ENCODE measurements at regions not wholly inside any gene's neighbourhood (a gene's known extent, or its start where the extent isn't known, plus 50 kb on each side); places are given as distances from the start of the nearest gene placed in this dataset.

DNA sequence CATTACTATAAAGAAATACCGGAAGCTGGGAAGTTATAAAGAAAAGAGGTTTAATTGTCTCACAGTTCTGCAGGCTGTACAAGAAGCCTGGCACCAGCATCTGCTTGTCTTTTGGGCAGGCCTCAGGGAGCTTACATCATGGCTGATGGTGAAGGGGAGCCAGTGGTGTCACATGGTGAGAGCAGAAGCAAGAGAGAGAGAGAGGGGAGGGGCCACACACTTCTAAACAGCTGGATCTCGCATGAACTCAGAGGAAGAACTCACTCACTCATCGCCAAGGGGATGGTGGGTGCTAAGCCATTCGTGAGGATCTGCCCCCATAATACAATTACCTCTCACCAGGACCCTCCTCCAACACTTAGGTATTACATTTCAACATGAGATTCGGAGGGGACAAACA lies 51.8 kb upstream of the ANKRD34C start:
- DNase-seq (ENCODE audit: low read depth in 4 of 4, low spot score in 1 of 4): no peak

GRCh38 chr15:79222808-79223207 lies 59.7 kb upstream of the ANKRD34C start:
- DNase-seq (ENCODE audit: low read depth in 4 of 4, low spot score in 1 of 4): no peak

DNA sequence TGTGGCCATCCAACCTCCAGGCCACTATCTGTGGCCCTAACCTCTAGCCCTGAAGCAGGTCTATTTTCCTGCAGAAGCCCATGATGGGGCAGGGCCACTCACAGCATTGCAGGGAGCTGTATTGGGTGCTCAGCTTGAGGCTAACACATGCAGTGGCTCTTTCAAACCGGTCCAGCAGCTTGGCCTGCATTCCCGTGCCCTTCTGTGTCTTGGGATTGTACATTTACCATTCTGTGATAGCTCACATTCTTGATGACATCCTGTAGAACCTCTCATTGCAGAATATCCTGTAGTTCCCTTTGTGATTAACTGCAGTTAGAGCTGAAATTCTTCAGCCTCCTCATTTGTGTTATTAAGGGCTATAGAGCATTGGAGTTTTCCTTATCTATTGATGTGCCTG lies 60.8 kb upstream of the ANKRD34C start:
- no peak for DNase-seq (ENCODE audit: low read depth in 4 of 4, low spot score in 1 of 4)

- DNase-seq (ENCODE audit: low read depth in 4 of 4, low spot score in 1 of 4): no peak
Measured at GRCh38 chr15:79219393-79220056, 63.0 kb upstream of the ANKRD34C start.

- DNase-seq (ENCODE audit: low read depth in 4 of 4, low spot score in 1 of 4): no peak
Measured at GRCh38 chr15:79218588-79219200, 63.8 kb upstream of the ANKRD34C start.

GRCh38 chr15:79213650-79214049 lies 68.9 kb upstream of the ANKRD34C start:
- no peak for DNase-seq (ENCODE audit: low read depth in 4 of 4, low spot score in 1 of 4)

DNA sequence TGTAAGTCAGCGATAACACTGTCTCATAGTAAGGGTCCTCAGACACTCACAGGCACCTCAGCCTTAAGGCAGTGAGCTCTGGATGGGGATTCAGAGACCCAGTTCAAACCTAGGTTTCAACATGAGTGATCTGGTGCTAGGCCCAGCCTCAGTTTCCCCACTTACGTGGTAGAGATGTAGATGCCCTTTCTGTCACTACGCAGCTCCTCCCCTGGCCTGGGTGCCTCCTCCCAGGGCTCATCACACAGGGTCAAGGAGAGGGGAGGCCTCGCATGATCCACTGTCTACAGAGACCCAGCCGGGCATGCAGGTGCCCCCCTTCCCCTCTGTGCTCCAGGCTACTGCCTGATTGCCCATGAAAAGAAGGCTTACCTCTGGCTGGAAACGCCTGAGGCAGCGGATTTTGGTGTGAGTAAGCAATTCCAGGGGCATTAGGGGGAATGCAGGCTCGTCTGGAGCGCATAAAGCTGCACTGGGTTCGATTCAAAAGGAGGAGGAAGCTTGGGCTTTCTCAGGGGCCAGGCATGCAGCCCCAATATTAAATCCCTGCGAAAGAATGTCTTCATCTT lies 69.8 kb upstream of the ANKRD34C start:
- no peak for DNase-seq (ENCODE audit: low read depth in 4 of 4, low spot score in 1 of 4)

DNA sequence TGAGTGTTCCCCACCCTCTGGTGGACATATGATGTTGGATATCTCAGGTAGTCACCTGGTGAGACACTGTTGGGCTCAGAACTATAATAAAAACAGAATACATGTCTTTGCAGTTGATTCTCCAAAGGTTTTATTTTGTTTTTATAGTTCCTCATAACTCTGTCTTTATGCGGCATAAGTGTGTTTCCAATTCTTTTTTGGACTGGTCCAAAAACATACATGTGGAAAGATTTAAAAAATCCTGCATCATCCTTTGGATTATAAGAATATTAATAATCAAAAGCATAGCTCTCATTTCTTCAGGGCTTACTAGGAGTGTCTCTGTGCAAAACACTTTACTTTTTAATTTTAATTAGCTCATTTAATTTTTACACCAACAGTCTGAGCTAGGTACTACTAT lies 71.0 kb upstream of the ANKRD34C start:
- no peak for DNase-seq (ENCODE audit: low read depth in 4 of 4, low spot score in 1 of 4)

- DNase-seq (ENCODE audit: low read depth in 4 of 4, low spot score in 1 of 4): no peak
Measured at GRCh38 chr15:79209690-79210089, 72.8 kb upstream of the ANKRD34C start.

- DNase-seq (ENCODE audit: low read depth in 4 of 4, low spot score in 1 of 4): no peak
Measured at GRCh38 chr15:79209116-79209515, 73.4 kb upstream of the ANKRD34C start.

GRCh38 chr15:79208179-79208578 lies 74.3 kb upstream of the ANKRD34C start:
- no peak for DNase-seq (ENCODE audit: low read depth in 4 of 4, low spot score in 1 of 4)

DNA sequence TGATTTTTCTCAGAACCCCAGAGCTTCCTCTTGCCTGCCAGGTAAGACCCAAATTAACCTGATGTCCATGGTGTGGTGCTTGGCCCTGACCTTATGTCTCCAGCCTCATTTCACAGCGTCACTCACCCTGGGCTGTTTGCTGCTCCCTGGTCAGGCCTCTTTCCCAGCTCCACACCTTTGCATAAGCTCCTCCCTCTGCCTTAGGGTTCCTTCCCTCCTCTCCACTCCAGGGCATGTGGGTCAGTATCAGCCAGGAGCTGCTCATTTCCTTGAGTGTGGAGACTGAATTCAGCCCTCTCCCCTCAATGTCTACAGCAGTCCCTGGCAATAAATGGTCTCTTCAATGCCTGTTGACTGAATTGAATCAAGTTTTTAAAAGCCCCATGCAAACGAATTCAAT lies 75.6 kb upstream of the ANKRD34C start:
- DNase-seq (ENCODE audit: low read depth in 4 of 4, low spot score in 1 of 4): no peak

GRCh38 chr15:79204886-79205675 lies 77.4 kb upstream of the ANKRD34C start:
- DNase-seq (ENCODE audit: low read depth in 4 of 4, low spot score in 1 of 4): no peak

DNA sequence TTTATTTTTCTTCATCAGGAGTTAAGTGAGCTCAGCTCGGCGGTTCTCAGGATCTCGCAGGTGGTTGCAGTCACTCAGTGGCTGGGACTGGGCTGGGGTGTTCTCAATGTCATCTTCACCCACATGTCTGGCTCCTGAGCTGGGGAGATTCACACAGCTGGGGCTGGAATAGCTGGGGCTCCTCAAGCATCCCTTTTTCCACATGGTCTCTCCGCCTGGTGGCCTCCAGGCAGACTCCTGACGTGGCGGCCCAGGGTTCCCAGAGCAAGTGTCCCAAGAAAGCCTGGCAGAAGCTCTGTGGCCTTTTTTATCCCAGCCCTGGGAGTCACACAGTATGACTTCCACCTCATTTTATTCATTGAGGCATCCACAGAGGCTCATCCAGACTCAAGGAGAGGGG lies 84.1 kb upstream of the ANKRD34C start:
- no peak for DNase-seq (ENCODE audit: low read depth in 4 of 4, low spot score in 1 of 4)

GRCh38 chr15:79197285-79197684 lies 85.2 kb upstream of the ANKRD34C start:
- DNase-seq (ENCODE audit: low read depth in 4 of 4, low spot score in 1 of 4): no peak

- DNase-seq (ENCODE audit: low read depth in 4 of 4, low spot score in 1 of 4): no peak
Measured at GRCh38 chr15:79195802-79196201, 86.7 kb upstream of the ANKRD34C start.

DNA sequence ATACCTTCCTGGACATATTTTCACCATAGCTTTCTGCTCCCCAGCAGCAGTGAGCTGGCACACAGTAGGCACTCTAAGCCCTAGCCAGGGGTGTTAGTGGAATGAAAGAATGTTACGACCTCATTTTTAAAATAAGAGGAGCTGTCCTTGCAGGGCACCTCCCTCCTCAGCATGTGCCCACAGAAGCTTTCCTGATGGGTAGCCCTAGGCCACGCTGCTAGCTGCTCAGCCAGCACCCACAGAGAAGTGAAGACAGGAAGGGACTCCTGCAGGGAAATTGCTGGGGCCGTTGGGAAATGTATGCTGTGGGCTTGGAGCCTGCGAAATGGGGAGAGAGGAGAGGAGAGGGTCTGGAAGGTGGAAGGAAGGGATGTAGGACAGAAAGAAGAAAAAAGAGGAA lies 87.3 kb upstream of the ANKRD34C start:
- no peak for DNase-seq (ENCODE audit: low read depth in 4 of 4, low spot score in 1 of 4)

DNA sequence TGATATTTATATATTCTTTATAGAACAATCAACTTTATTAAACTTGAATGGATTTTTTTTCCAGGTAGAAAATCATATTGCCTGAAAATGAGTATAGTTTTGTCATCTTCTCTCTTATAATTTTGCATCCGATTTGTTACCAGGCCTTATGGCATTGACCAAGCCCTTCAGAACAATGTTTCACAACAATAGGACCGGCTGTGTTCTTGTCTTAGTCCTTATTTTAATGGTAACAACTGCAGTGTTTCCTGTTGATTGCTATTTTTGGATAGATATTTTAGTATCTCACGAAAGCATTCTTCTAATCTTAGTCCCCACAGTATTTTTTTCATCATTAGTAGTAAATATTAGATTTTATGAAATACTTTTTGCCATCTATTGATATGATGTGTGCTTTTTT lies 88.1 kb upstream of the ANKRD34C start:
- no peak for DNase-seq (ENCODE audit: low read depth in 4 of 4, low spot score in 1 of 4)

DNA sequence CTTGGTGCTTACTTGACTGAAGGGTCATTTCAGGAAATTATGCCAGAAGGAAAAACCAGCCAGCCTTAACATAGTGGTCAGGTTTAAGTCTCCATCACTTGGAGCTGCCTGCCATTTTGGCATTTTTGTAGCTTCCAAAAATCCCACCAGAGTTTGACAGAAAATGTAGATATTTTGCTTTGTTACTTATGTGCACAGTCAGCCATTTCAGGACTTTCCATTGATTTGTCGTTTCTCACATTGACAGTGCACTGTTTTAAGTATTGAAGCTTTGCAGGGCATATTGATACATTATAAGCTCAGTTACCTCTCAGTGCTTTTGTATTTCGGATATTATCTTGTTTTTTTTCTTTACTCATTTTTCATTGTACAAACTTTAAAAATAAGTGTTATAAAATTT lies 89.0 kb upstream of the ANKRD34C start:
- no peak for DNase-seq (ENCODE audit: low read depth in 4 of 4, low spot score in 1 of 4)

GRCh38 chr15:79193103-79193502 lies 89.4 kb upstream of the ANKRD34C start:
- no peak for DNase-seq (ENCODE audit: low read depth in 4 of 4, low spot score in 1 of 4)

GRCh38 chr15:79192462-79193036 lies 90.0 kb upstream of the ANKRD34C start:
- DNase-seq (ENCODE audit: low read depth in 4 of 4, low spot score in 1 of 4): no peak

DNA sequence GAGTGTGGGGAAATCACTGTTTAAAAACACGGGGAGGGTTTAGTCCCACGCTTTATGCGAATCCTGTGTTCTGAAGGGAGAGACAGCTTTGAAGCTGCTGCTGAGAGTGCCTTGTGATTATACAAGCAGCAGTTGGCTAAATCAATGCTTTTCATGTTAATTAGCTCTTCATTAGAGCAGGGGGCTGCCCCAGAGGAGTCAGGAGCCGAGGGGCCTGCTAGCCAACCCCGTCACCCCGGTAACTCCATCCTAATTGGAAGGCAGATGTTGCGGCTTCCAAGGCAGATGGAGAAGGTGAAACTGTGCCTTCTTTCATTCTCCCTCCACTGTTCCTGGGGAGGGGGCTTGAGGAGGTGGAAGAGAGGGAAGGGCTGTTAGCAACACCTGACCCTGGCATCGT lies 92.4 kb upstream of the ANKRD34C start:
- no peak for DNase-seq (ENCODE audit: low read depth in 4 of 4, low spot score in 1 of 4)

Measured in stimulated activated CD4-positive, alpha-beta T cell treated with anti-CD3 and anti-CD28 coated beads, Interleukin-1b, Interleukin-23, amount 100 ng/mL, for 24 hours (primary cell).